ENCODE measurements at regions not wholly inside any gene's neighbourhood (a gene's known extent, or its start where the extent isn't known, plus 50 kb on each side); places are given as distances from the start of the nearest gene placed in this dataset.

- TF ChIP-seq FOXP2 (optimal IDR thresholded peaks at IDR 0.05; ENCODE audit: borderline replicate concordance, extremely low read depth, extremely low read length, insufficient read depth) (no peak), SIN3A (IDR thresholded peaks at IDR 0.05; ENCODE audit: borderline replicate concordance, insufficient read depth, low read length) (no peak), POLR2AphosphoS5 (IDR thresholded peaks at IDR 0.05; ENCODE audit: low read depth, low read length) (no peak), TAF1 (IDR thresholded peaks at IDR 0.05; ENCODE audit: borderline replicate concordance, insufficient read depth, low read length) (no peak), REST (IDR thresholded peaks at IDR 0.05; ENCODE audit: insufficient read depth in 1 of 2, low read depth in 2 of 2, low read length in 2 of 2) (no peak)
These were observed 150.1 kb downstream of the HNRNPD start for GRCh38 chr4:82223715-82224114.

GRCh38 chr4:82219346-82219745 is 154.4 kb downstream of the HNRNPD start:
- TF ChIP-seq FOXP2 (optimal IDR thresholded peaks at IDR 0.05; ENCODE audit: borderline replicate concordance, extremely low read depth, extremely low read length, insufficient read depth), result no peak
- no peak for TF ChIP-seq SIN3A (IDR thresholded peaks at IDR 0.05; ENCODE audit: borderline replicate concordance, insufficient read depth, low read length)
- no peak for TF ChIP-seq POLR2AphosphoS5 (IDR thresholded peaks at IDR 0.05; ENCODE audit: low read depth, low read length)
- TF ChIP-seq REST (IDR thresholded peaks at IDR 0.05; ENCODE audit: insufficient read depth in 1 of 2, low read depth in 2 of 2, low read length in 2 of 2), result no peak
- no peak for TF ChIP-seq TAF1 (IDR thresholded peaks at IDR 0.05; ENCODE audit: borderline replicate concordance, insufficient read depth, low read length)

GRCh38 chr4:82217986-82218715 is 155.6 kb downstream of the HNRNPD start:
- no peak for TF ChIP-seq FOXP2 (optimal IDR thresholded peaks at IDR 0.05; ENCODE audit: borderline replicate concordance, extremely low read depth, extremely low read length, insufficient read depth)
- no peak for TF ChIP-seq POLR2AphosphoS5 (IDR thresholded peaks at IDR 0.05; ENCODE audit: low read depth, low read length)
- TF ChIP-seq TAF1 (IDR thresholded peaks at IDR 0.05; ENCODE audit: borderline replicate concordance, insufficient read depth, low read length), result no peak
- TF ChIP-seq SIN3A (IDR thresholded peaks at IDR 0.05; ENCODE audit: borderline replicate concordance, insufficient read depth, low read length), result no peak
- TF ChIP-seq REST (IDR thresholded peaks at IDR 0.05; ENCODE audit: insufficient read depth in 1 of 2, low read depth in 2 of 2, low read length in 2 of 2), result no peak

GRCh38 chr4:82216219-82216618 is 157.6 kb downstream of the HNRNPD start:
- TF ChIP-seq TAF1 (IDR thresholded peaks at IDR 0.05; ENCODE audit: borderline replicate concordance, insufficient read depth, low read length), result no peak
- TF ChIP-seq POLR2AphosphoS5 (IDR thresholded peaks at IDR 0.05; ENCODE audit: low read depth, low read length), result no peak
- no peak for TF ChIP-seq FOXP2 (optimal IDR thresholded peaks at IDR 0.05; ENCODE audit: borderline replicate concordance, extremely low read depth, extremely low read length, insufficient read depth)
- TF ChIP-seq REST (IDR thresholded peaks at IDR 0.05; ENCODE audit: insufficient read depth in 1 of 2, low read depth in 2 of 2, low read length in 2 of 2), result no peak
- no peak for TF ChIP-seq SIN3A (IDR thresholded peaks at IDR 0.05; ENCODE audit: borderline replicate concordance, insufficient read depth, low read length)
